ENCODE measurements at regions not wholly inside any gene's neighbourhood (a gene's known extent, or its start where the extent isn't known, plus 50 kb on each side); places are given as distances from the start of the nearest gene placed in this dataset.
"Not testable (repeated sequence)": the region's sequence is repeated elsewhere in the genome, so short reads cannot be mapped to it uniquely, and the experiment has no call there.

- not testable (repeated sequence) for TF ChIP-seq POLR2AphosphoS5 (IDR thresholded peaks at IDR 0.05; ENCODE audit: low read depth, low read length); POLR2A (IDR thresholded peaks at IDR 0.05; ENCODE audit: low read depth, low read length); SPI1 (IDR thresholded peaks at IDR 0.05; ENCODE audit: low read depth, low read length); TAF1 (IDR thresholded peaks at IDR 0.05; ENCODE audit: low read depth, low read length); POU2F2 (IDR thresholded peaks at IDR 0.05; ENCODE audit: low read depth, low read length); PAX5 (IDR thresholded peaks at IDR 0.05; ENCODE audit: insufficient read depth, low read length, severe bottlenecking)
These were observed 1147.7 kb downstream of the TMEM121 start for GRCh38 chr14:106674093-106674492.
